DOHH2 (cell line): ENCODE measurements at regions not wholly inside any gene's neighbourhood (a gene's known extent, or its start where the extent isn't known, plus 50 kb on each side); places are given as distances from the start of the nearest gene placed in this dataset.

Experiments used
- H3F3A ChIP-seq: fragments of 200-600 bp; sonication (generic), shearing (Covaris generic); 2 replicates; pipeline ENCODE4 v1.6.0; 2016; ENCODE audit warnings: antibody characterized with exemption, mild to moderate bottlenecking; ENCODE audit not compliant: control insufficient read depth, insufficient read depth
- H3K27ac ChIP-seq: fragments of 200-600 bp; sonication (generic); 2 replicates; pipeline ENCODE4 v1.5.1; 2014; ENCODE audit warnings: low read depth, mild to moderate bottlenecking, low read length, moderate library complexity
- H3K27me3 ChIP-seq: fragments of 200-600 bp; sonication (generic); 2 replicates; pipeline ENCODE4 v1.6.1; 2014; ENCODE audit warnings: mild to moderate bottlenecking, low read length, mixed read lengths; ENCODE audit not compliant: control insufficient read depth
- H3K36me3 ChIP-seq: fragments of 200-600 bp; sonication (generic); 2 replicates; pipeline ENCODE4 v1.6.1; 2014; ENCODE audit warnings: mild to moderate bottlenecking, low read length, moderate library complexity, mixed read lengths; ENCODE audit not compliant: control insufficient read depth
- H3K4me1 ChIP-seq: fragments of 200-600 bp; sonication (generic); 2 replicates; pipeline ENCODE4 v1.6.1; 2014; ENCODE audit warnings: mild to moderate bottlenecking, low read length, mixed read lengths; ENCODE audit not compliant: control insufficient read depth
- H3K4me2 ChIP-seq: fragments of 200-600 bp; sonication (generic); 2 replicates; pipeline ENCODE4 v1.6.0; 2014; ENCODE audit warnings: mild to moderate bottlenecking, low read length, moderate library complexity
- H3K4me3 ChIP-seq: fragments of 200-600 bp; sonication (generic); 2 replicates; pipeline ENCODE4 v1.5.1; 2014; ENCODE audit warnings: mild to moderate bottlenecking, low read length, mixed read lengths
- H3K79me2 ChIP-seq: fragments of 200-600 bp; sonication (generic); 2 replicates; pipeline ENCODE4 v1.6.1; 2014; ENCODE audit warnings: mild to moderate bottlenecking, low read length, mixed read lengths; ENCODE audit not compliant: control insufficient read depth
- H3K9me2 ChIP-seq: fragments of 200-600 bp; sonication (generic); replicated peaks from 2 replicates; pipeline ENCODE4 v1.6.1; 2014; ENCODE audit warnings: mild to moderate bottlenecking, low read length, mixed read lengths; ENCODE audit not compliant: control insufficient read depth
- H3K9me3 ChIP-seq: fragments of 200-600 bp; sonication (generic); 2 replicates; pipeline ENCODE4 v1.6.1; 2014; ENCODE audit warnings: antibody characterized with exemption, low read length, mixed read lengths; ENCODE audit not compliant: control insufficient read depth, insufficient read depth
- H4K20me1 ChIP-seq: fragments of 200-600 bp; sonication (generic); 2 replicates; pipeline ENCODE4 v1.6.0; 2014; ENCODE audit warnings: low read depth, mild to moderate bottlenecking, antibody characterized with exemption, low read length, moderate library complexity; ENCODE audit not compliant: control insufficient read depth, insufficient read depth
- CTCF ChIP-seq: fragments of 200-600 bp; sonication (generic); IDR thresholded peaks from one replicate; pipeline ENCODE4 v1.5.1; 2014; ENCODE audit warnings: antibody characterized with exemption, mild to moderate bottlenecking, low read depth, low read length; ENCODE audit not compliant: poor library complexity, severe bottlenecking
- EZH2phosphoT487 ChIP-seq: fragments of 200-600 bp; sonication (generic); IDR thresholded peaks from 2 replicates; pipeline ENCODE4 v1.6.1; 2017; ENCODE audit warnings: borderline replicate concordance, mild to moderate bottlenecking, antibody characterized with exemption, low read length, moderate library complexity, mixed read lengths

GRCh38 chr1:113253187-113253586 is 137.1 kb upstream of the MAGI3 start:
- no peaks in the 10 kb centered on the region for H3F3A ChIP-seq
- no peaks in the 10 kb centered on the region for H3K9me2 ChIP-seq
- no peak overlapping the region for H3K4me3 ChIP-seq
- no peaks in the 10 kb centered on the region for H3K36me3 ChIP-seq
- H4K20me1 ChIP-seq: no peaks in the 10 kb centered on the region
- H3K27me3 ChIP-seq: no peaks in the 10 kb centered on the region
- H3K4me2 ChIP-seq: no peak overlapping the region
- no peaks in the 10 kb centered on the region for H3K4me1 ChIP-seq
- no peaks in the 10 kb centered on the region for H3K79me2 ChIP-seq
- H3K27ac ChIP-seq: no peak overlapping the region
- TF ChIP-seq EZH2phosphoT487 (no peak), CTCF (no peak)
- no peaks in the 10 kb centered on the region for H3K9me3 ChIP-seq

- no peaks in the 10 kb centered on the region for H3F3A ChIP-seq
- H3K27ac ChIP-seq: no peak overlapping the region
- no peaks in the 10 kb centered on the region for H3K36me3 ChIP-seq
- H3K4me2 ChIP-seq: no peak overlapping the region
- no peak for TF ChIP-seq CTCF
- no peak for TF ChIP-seq EZH2phosphoT487
- H3K4me3 ChIP-seq: no peak overlapping the region
- no peaks in the 10 kb centered on the region for H3K9me3 ChIP-seq
- no peaks in the 10 kb centered on the region for H4K20me1 ChIP-seq
- no peaks in the 10 kb centered on the region for H3K79me2 ChIP-seq
- H3K4me1 ChIP-seq: no peaks in the 10 kb centered on the region
- no peaks in the 10 kb centered on the region for H3K27me3 ChIP-seq
- H3K9me2 ChIP-seq: no peaks in the 10 kb centered on the region
These were observed 136.7 kb upstream of the MAGI3 start for GRCh38 chr1:113253590-113253989.

- no peaks in the 10 kb centered on the region for H3K9me2 ChIP-seq
- no peak overlapping the region for H3K4me2 ChIP-seq
- H3K4me3 ChIP-seq: no peak overlapping the region
- no peaks in the 10 kb centered on the region for H3K9me3 ChIP-seq
- no peaks in the 10 kb centered on the region for H3K4me1 ChIP-seq
- no peaks in the 10 kb centered on the region for H3F3A ChIP-seq
- H4K20me1 ChIP-seq: no peaks in the 10 kb centered on the region
- H3K79me2 ChIP-seq: no peaks in the 10 kb centered on the region
- H3K27ac ChIP-seq: no peak overlapping the region
- no peaks in the 10 kb centered on the region for H3K36me3 ChIP-seq
- peaks cover 2% of the 10 kb centered on the region; the same call in 1 of the 2 replicates for H3K27me3 ChIP-seq
- TF ChIP-seq EZH2phosphoT487 (no peak), CTCF (no peak)
These were observed 135.1 kb upstream of the MAGI3 start for GRCh38 chr1:113255038-113255719.
